Muscle of leg (tissue), 3 donors: ENCODE measurements at regions not wholly inside any gene's neighbourhood (a gene's known extent, or its start where the extent isn't known, plus 50 kb on each side); places are given as distances from the start of the nearest gene placed in this dataset.

ENCODE experiments used
- DNase-seq: peaks from one replicate; pipeline ENCODE4 v3.0.0; 2013
- H3K27ac ChIP-seq: one replicate; pipeline ENCODE4 v1.5.1; 2013; ENCODE audit warnings: mild to moderate bottlenecking, low read length, control low read depth
- H3K27me3 ChIP-seq: one replicate; pipeline ENCODE4 v1.6.1; 2013; ENCODE audit warnings: low read length; ENCODE audit not compliant: control insufficient read depth, insufficient read depth
- H3K36me3 ChIP-seq: one replicate; pipeline ENCODE4 v1.6.1; 2013; ENCODE audit warnings: low read length; ENCODE audit not compliant: control insufficient read depth, insufficient read depth
- H3K4me1 ChIP-seq: one replicate; pipeline ENCODE4 v1.6.1; 2013; ENCODE audit warnings: low read length; ENCODE audit not compliant: control insufficient read depth, insufficient read depth
- H3K4me3 ChIP-seq: one replicate; pipeline ENCODE4 v1.5.1; 2013; ENCODE audit warnings: low read length, control low read depth
- H3K9me3 ChIP-seq: replicated peaks from 2 replicates; pipeline ENCODE4 v1.6.1; 2013; ENCODE audit warnings: low read depth, low read length; ENCODE audit not compliant: control insufficient read depth
- WGBS: methylation state at CpG from one replicate; pipeline ENCODE4 v1.1.5; 2013; ENCODE audit warnings: missing lambda C conversion rate; ENCODE audit not compliant: insufficient coverage; 5-methylcytosine and 5-hydroxymethylcytosine counted together

DNA sequence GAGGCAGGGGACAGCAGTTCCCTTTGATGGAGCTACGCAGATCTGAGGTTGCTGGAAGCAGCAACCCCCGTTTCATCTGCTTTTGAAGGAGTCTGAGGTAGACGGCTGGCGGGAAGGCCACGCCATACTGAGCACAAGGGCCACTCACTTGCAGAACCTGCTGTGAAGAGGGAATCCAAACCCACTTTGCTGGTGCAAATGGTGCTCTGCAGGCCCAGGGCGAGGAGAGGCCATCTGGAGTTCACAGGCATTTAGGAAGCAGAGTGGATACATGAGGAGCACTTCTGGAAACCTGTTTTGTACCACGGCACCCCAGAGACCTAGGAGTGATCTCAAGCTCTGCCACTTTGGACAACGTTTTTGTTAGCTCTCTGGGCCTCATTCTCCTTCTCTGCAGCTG, 227.8 kb downstream of the UQCRFS1 start:
- no peaks in the 10 kb centered on the region for H3K9me3 ChIP-seq
- H3K4me3 ChIP-seq: no peak overlapping the region
- no peak overlapping the region for H3K27ac ChIP-seq
- H3K4me1 ChIP-seq: no peaks in the 10 kb centered on the region
- peaks cover 2% of the 10 kb centered on the region for H3K27me3 ChIP-seq
- H3K36me3 ChIP-seq: no peaks in the 10 kb centered on the region
- no peak for DNase-seq
- WGBS: 68% methylated on average over 7 of the region's 8 CpGs

- 80% methylated on average over 1 of the region's 4 CpGs for WGBS
- H3K9me3 ChIP-seq: no peaks in the 10 kb centered on the region
- H3K27ac ChIP-seq: no peak overlapping the region
- H3K4me1 ChIP-seq: no peaks in the 10 kb centered on the region
- H3K27me3 ChIP-seq: peaks cover 5% of the 10 kb centered on the region
- H3K36me3 ChIP-seq: no peaks in the 10 kb centered on the region
- no peak for DNase-seq
- H3K4me3 ChIP-seq: no peak overlapping the region
Measured at GRCh38 chr19:28984315-28984714, 228.6 kb downstream of the UQCRFS1 start.

DNA sequence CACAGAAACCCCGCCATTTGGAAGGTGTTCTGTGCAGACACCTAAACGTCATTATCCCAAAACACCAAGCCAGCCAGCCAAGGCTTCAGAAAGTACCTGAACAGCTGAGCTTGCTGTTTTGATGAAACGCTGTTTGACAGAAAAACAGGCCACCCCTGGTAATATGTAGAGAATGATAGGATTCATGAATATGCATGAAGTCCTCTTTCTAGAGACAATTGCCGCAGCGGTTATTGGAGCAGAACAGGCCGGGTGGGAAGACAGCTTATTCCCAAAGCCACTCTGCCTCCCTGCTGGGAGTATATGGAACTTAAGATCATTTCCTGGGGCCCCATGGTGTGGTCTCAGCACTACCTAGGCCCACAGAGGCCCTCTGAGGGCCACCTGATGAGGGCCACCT, 229.5 kb downstream of the UQCRFS1 start:
- no peaks in the 10 kb centered on the region for H3K4me1 ChIP-seq
- no peak overlapping the region for H3K4me3 ChIP-seq
- H3K27ac ChIP-seq: no peak overlapping the region
- 73% methylated on average over 2 of the region's 6 CpGs for WGBS
- H3K36me3 ChIP-seq: no peaks in the 10 kb centered on the region
- no peak for DNase-seq
- H3K27me3 ChIP-seq: peaks cover 5% of the 10 kb centered on the region
- no peaks in the 10 kb centered on the region for H3K9me3 ChIP-seq

- DNase-seq: no peak
- H3K27ac ChIP-seq: no peak overlapping the region
- no peak overlapping the region for H3K4me3 ChIP-seq
- 59% methylated on average over 2 of the region's 2 CpGs for WGBS
- peaks cover 5% of the 10 kb centered on the region for H3K27me3 ChIP-seq
- no peaks in the 10 kb centered on the region for H3K4me1 ChIP-seq
- no peaks in the 10 kb centered on the region for H3K9me3 ChIP-seq
- H3K36me3 ChIP-seq: no peaks in the 10 kb centered on the region
Measured at GRCh38 chr19:28981994-28982393, 231.0 kb downstream of the UQCRFS1 start.

DNA sequence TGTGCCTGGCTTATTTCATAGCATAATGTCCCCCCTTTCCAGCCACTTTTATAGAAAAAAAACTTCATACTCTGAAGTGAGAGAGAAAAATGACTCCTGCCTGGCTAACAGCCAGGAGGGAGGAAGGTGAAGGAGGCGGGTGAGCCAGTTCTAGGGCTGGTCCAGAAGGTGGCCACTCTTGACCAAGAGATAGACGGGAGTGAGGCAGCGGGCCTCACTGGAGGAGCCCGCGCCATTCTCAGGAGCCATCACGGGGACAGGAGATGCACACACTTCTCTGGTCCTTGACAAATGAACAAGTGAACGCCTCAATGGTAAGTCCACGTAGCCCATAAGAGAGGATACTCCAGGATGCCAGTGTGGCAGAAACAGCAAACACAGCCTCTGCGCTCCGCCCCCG, 231.4 kb downstream of the UQCRFS1 start:
- Histone ChIP-seq H3K4me3 (no peak overlapping the region), H3K9me3 (no peaks in the 10 kb centered on the region), H3K27ac (no peak overlapping the region), H3K36me3 (no peaks in the 10 kb centered on the region), H3K27me3 (peaks cover 5% of the 10 kb centered on the region), H3K4me1 (no peaks in the 10 kb centered on the region)
- no peak for DNase-seq
- 59% methylated on average over 11 of the region's 11 CpGs for WGBS

DNA sequence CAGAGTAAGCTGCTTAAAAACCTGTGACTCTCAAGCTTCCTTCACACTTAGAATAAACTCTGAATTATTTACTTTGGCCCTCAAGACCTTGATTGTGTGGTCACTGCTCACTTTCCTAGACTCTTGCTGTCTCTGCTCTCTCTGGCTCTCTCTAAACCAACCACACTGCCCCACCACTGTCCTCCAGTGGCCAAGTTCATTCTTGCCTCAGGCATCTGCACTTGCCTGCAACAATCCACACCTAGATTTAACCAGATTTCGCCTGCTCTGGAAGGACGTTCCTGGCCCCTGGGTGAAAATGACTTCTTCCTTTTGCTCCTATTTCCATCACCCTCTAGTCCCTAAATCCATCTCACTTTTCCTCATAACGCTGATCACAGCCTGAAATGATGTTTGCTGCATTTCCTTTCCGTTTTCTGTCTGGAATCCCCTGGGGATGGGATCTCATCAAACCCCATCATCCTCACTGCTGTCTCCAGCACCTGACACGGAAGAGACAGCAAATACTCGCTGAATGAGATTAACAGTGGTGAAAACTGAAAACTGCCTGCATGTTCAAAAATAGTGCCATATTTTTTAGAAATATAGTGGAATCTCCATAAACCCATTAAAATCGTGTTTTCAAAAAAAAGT, 232.6 kb downstream of the UQCRFS1 start:
- Histone ChIP-seq H3K9me3 (no peaks in the 10 kb centered on the region), H3K36me3 (no peaks in the 10 kb centered on the region), H3K27ac (no peak overlapping the region), H3K4me3 (no peak overlapping the region), H3K4me1 (no peaks in the 10 kb centered on the region), H3K27me3 (peaks cover 5% of the 10 kb centered on the region)
- WGBS: 13% methylated on average over 2 of the region's 7 CpGs
- no peak for DNase-seq

DNA sequence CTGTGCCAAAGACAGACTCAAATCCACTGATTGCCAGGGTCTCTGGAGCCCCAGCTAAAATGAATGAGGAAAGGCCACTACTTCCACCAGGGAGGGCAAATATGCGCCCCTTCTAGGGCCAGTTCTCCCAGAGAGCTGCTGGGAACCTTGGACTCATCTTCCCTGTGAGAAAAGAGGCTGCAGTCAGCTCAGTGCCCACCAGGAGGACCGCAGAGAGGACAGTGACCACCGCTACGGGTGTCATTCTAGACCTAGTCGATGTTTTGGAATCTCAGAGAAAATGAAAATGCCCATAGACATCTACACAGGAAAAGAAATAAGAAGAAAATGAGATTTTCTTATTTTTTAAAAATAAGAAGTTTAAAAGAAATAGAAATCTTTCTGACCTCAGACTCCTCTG, 235.1 kb downstream of the UQCRFS1 start:
- DNase-seq: no peak
- H3K4me3 ChIP-seq: no peak overlapping the region
- H3K36me3 ChIP-seq: no peaks in the 10 kb centered on the region
- no peaks in the 10 kb centered on the region for H3K4me1 ChIP-seq
- WGBS: 57% methylated on average over 1 of the region's 5 CpGs
- no peaks in the 10 kb centered on the region for H3K9me3 ChIP-seq
- no peak overlapping the region for H3K27ac ChIP-seq
- H3K27me3 ChIP-seq: peaks cover 5% of the 10 kb centered on the region

GRCh38 chr19:28972058-28972852, 240.7 kb downstream of the UQCRFS1 start:
- H3K27me3 ChIP-seq: no peaks in the 10 kb centered on the region
- no peaks in the 10 kb centered on the region for H3K36me3 ChIP-seq
- no peak for DNase-seq
- H3K9me3 ChIP-seq: no peaks in the 10 kb centered on the region
- no peak overlapping the region for H3K27ac ChIP-seq
- H3K4me1 ChIP-seq: peaks cover 3% of the 10 kb centered on the region
- no peak overlapping the region for H3K4me3 ChIP-seq
- 80% methylated on average over 2 of the region's 4 CpGs for WGBS

GRCh38 chr19:28971513-28971912, 241.4 kb downstream of the UQCRFS1 start:
- Histone ChIP-seq H3K27me3 (no peaks in the 10 kb centered on the region), H3K9me3 (no peaks in the 10 kb centered on the region), H3K27ac (no peak overlapping the region), H3K4me3 (no peak overlapping the region), H3K4me1 (peaks cover 3% of the 10 kb centered on the region), H3K36me3 (no peaks in the 10 kb centered on the region)
- 73% methylated on average over 2 of the region's 2 CpGs for WGBS
- no peak for DNase-seq

DNA sequence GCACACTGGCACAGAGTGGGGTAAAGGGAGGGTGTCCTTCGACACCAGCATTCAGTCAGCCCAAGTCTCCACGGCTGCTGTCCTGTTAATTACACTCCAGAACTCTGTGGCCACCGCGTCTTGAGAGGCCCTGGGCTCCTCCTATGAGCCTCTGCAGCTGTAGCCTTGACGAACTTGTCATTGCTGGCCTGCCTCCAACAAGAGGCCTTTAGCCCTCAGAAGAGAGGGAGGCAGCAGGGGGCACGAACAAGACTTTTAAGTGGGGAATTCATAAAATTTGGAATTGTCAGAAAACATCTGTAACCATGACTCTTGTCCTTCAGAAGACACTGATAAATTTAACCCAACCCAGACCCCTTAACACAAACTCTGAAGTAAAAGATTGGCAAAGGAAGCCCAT, 241.9 kb downstream of the UQCRFS1 start:
- H3K27ac ChIP-seq: no peak overlapping the region
- WGBS: 27% methylated on average over 5 of the region's 6 CpGs
- no peaks in the 10 kb centered on the region for H3K36me3 ChIP-seq
- peaks cover 3% of the 10 kb centered on the region for H3K4me1 ChIP-seq
- no peak overlapping the region for H3K4me3 ChIP-seq
- no peaks in the 10 kb centered on the region for H3K27me3 ChIP-seq
- DNase-seq: peak; percentile 40
- no peaks in the 10 kb centered on the region for H3K9me3 ChIP-seq
